Activated naive CD8-positive, alpha-beta T cell treated with anti-CD3 and anti-CD28 coated beads, Interleukin-2, amount 10 ng/mL, durations not matched to agents 7 days and 5 days (primary cell): ENCODE measurements at regions not wholly inside any gene's neighbourhood (a gene's known extent, or its start where the extent isn't known, plus 50 kb on each side); places are given as distances from the start of the nearest gene placed in this dataset.

Source experiments
- ATAC-seq: fragments of 150-1000 bp; cut with Tn5 transposase; one replicate; pipeline ENCODE4 v1.10.0; 2021; ENCODE audit warnings: low read depth, moderate library complexity
- POLR2A ChIA-PET: fragments of 350-600 bp; sonication (Branson Sonifier 250); formaldehyde crosslinking; loops from one replicate; lab custom pipeline; 2021; ENCODE audit warnings: antibody characterized with exemption; lab: Charles Lee
- DNase-seq: peaks from one replicate; pipeline ENCODE4 v3.0.0; 2021
- H3K27ac Mint-ChIP-seq: one replicate; pipeline ENCODE4 v1.8.0; 2022; ENCODE audit warnings: mild to moderate bottlenecking, mixed read lengths
- H3K27me3 Mint-ChIP-seq: one replicate; pipeline ENCODE4 v1.8.0; 2022; ENCODE audit warnings: mild to moderate bottlenecking, moderate library complexity, mixed read lengths
- H3K36me3 Mint-ChIP-seq: one replicate; pipeline ENCODE4 v1.8.0; 2021; ENCODE audit warnings: mild to moderate bottlenecking, mixed read lengths
- H3K4me1 Mint-ChIP-seq: one replicate; pipeline ENCODE4 v1.8.0; 2021; ENCODE audit warnings: mixed read lengths
- H3K4me3 Mint-ChIP-seq: one replicate; pipeline ENCODE4 v1.8.0; 2022; ENCODE audit warnings: mild to moderate bottlenecking, moderate library complexity, mixed read lengths
- H3K9me3 Mint-ChIP-seq: one replicate; pipeline ENCODE4 v1.8.0; 2021; ENCODE audit warnings: mixed read lengths

GRCh38 chr15:69963385-69963784 lies 134.3 kb downstream of the TLE3 start:
- DNase-seq (no peak), ATAC-seq (no peak)
- Mint-ChIP-seq H3K9me3 (peaks cover 3% of the 10 kb centered on the region), H3K4me1 (no peaks in the 10 kb centered on the region), H3K4me3 (no peak overlapping the region), H3K27me3 (peaks cover 26% of the 10 kb centered on the region), H3K27ac (no peak overlapping the region), H3K36me3 (no peaks in the 10 kb centered on the region)
- POLR2A ChIA-PET: no interaction called here

DNA sequence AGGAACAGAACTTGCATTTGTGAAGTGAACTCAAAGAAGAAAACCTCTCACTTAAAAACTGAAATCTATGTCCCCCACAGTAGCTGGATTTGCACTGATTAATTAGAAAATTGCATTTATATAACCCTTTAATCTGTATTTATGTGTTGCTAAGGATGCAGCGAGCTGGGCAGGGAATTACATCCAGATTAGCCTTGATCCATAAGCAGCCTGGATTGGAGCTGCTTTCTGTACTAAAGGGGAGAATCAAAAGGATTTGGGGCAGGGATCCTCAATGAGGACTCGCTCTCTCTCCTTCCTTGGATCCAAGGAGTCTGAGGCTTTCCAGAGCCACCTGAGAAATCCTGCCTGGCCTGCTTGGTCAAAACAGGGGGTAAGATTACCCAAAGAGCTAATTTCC lies 125.9 kb downstream of the TLE3 start:
- Mint-ChIP-seq H3K27me3 (peaks cover 23% of the 10 kb centered on the region), H3K4me1 (peaks cover 2% of the 10 kb centered on the region), H3K36me3 (no peaks in the 10 kb centered on the region), H3K4me3 (no peak overlapping the region), H3K27ac (no peak overlapping the region), H3K9me3 (peaks cover 1% of the 10 kb centered on the region)
- ATAC-seq (no peak), DNase-seq (no peak)
- POLR2A ChIA-PET: no interaction called here

GRCh38 chr15:69972436-69972835 lies 125.3 kb downstream of the TLE3 start:
- peaks cover 2% of the 10 kb centered on the region for H3K4me1 Mint-ChIP-seq
- H3K4me3 Mint-ChIP-seq: no peak overlapping the region
- peaks cover 1% of the 10 kb centered on the region for H3K9me3 Mint-ChIP-seq
- H3K36me3 Mint-ChIP-seq: no peaks in the 10 kb centered on the region
- DNase-seq (no peak), ATAC-seq (no peak)
- no peak overlapping the region for H3K27ac Mint-ChIP-seq
- peaks cover 23% of the 10 kb centered on the region for H3K27me3 Mint-ChIP-seq
- POLR2A ChIA-PET: no interaction called here

DNA sequence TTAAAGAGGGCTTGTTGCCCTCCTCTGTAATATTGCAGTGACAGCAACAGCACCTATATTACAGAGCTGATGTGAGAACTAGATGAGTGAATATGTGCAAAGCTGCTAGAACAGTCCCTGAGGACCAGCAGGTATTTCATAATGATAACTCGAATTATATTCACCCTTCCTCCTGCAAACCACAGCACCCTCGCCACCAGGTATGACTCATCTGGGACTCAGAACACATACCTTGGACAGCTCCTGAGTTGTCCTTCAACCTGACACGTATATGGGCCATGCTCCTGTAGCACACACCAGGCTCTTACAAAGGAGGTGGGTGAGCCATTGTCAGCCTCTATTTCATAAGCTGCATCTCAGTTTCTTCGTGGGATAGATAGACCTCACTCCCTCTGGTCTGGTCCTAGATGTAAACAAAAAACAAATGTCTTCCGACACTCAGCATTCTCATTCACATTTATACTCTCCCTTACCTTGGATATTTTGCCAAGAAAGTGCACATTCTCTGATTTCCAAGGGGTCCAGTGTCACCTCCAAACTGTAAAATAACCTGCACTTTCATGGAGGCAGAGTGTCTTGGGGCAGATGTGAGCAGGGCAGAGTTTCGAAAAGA lies 124.5 kb downstream of the TLE3 start:
- Mint-ChIP-seq H3K36me3 (no peaks in the 10 kb centered on the region), H3K27ac (no peak overlapping the region), H3K27me3 (peaks cover 22% of the 10 kb centered on the region), H3K9me3 (peaks cover 1% of the 10 kb centered on the region), H3K4me1 (peaks cover 2% of the 10 kb centered on the region), H3K4me3 (no peak overlapping the region)
- POLR2A ChIA-PET: no interaction called here
- peak; percentile 73 for ATAC-seq
- DNase-seq: no peak

- POLR2A ChIA-PET: no interaction called here
These were observed 123.8 kb downstream of the TLE3 start for GRCh38 chr15:69973880-69974279.

DNA sequence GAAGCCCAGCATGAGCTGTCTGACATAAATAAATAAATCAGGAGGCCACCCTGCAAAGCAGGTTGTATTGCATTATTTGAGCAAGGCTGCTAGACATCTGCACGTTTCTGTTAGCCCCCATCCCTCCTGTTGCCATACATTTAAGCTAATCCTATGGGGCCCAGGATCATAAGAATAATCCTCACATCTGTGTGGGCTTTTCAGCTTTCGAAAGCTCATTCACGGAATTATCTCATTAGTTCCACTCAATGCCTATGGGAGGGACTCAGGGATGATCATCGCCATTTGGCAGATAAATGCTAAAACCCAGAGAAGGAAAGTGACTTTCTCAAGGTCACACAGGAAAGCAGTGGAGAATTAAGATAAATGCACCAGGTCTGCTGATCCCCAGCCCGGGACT lies 123.4 kb downstream of the TLE3 start:
- no peaks in the 10 kb centered on the region for H3K36me3 Mint-ChIP-seq
- ATAC-seq (no peak), DNase-seq (no peak)
- no peak overlapping the region for H3K27ac Mint-ChIP-seq
- H3K4me3 Mint-ChIP-seq: no peak overlapping the region
- H3K27me3 Mint-ChIP-seq: peaks cover 22% of the 10 kb centered on the region
- peaks cover 1% of the 10 kb centered on the region for H3K9me3 Mint-ChIP-seq
- POLR2A ChIA-PET: no interaction called here
- H3K4me1 Mint-ChIP-seq: peaks cover 2% of the 10 kb centered on the region

More at GRCh38 chr15:69973880-69974279, 123.8 kb downstream of the TLE3 start:
- Mint-ChIP-seq H3K27ac (no peak overlapping the region), H3K36me3 (no peaks in the 10 kb centered on the region), H3K27me3 (peaks cover 22% of the 10 kb centered on the region), H3K4me3 (no peak overlapping the region), H3K4me1 (peaks cover 2% of the 10 kb centered on the region), H3K9me3 (peaks cover 1% of the 10 kb centered on the region)
- no peak for ATAC-seq
- no peak for DNase-seq

- H3K36me3 Mint-ChIP-seq: no peaks in the 10 kb centered on the region
- ATAC-seq: peak; percentile 60
- peaks cover 2% of the 10 kb centered on the region for H3K4me1 Mint-ChIP-seq
- DNase-seq: peak; percentile 42
- no peak overlapping the region for H3K27ac Mint-ChIP-seq
- H3K4me3 Mint-ChIP-seq: no peak overlapping the region
- H3K27me3 Mint-ChIP-seq: peaks cover 27% of the 10 kb centered on the region
- peaks cover 1% of the 10 kb centered on the region for H3K9me3 Mint-ChIP-seq
- POLR2A ChIA-PET: no interaction called here
These were observed 121.2 kb downstream of the TLE3 start for GRCh38 chr15:69976366-69976994.

GRCh38 chr15:69978603-69979002 lies 119.1 kb downstream of the TLE3 start:
- POLR2A ChIA-PET: no interaction called here
- no peak overlapping the region for H3K4me3 Mint-ChIP-seq
- no peak for ATAC-seq
- H3K27ac Mint-ChIP-seq: no peak overlapping the region
- H3K4me1 Mint-ChIP-seq: no peaks in the 10 kb centered on the region
- no peaks in the 10 kb centered on the region for H3K36me3 Mint-ChIP-seq
- no peak for DNase-seq
- peaks cover 1% of the 10 kb centered on the region for H3K9me3 Mint-ChIP-seq
- peaks cover 29% of the 10 kb centered on the region for H3K27me3 Mint-ChIP-seq

DNA sequence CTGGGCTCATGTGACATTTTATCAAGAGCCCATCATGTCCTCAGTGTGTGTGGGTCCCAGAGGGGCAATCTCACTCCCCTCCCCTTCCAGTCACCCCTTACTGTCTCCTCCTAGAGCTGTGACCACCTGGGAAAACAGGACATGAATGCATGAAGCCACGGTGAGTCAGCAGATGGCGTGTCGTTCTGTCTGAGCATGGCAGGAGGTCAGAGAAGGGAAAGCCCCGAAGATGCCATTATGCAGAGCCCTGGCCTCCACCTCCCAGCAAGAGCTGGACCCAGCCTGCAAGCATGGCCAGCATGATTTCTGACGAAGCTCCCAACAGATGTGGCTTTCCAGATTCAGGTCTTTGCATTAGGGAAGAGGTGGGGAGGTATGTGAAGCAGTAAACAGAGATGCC lies 118.5 kb downstream of the TLE3 start:
- no peaks in the 10 kb centered on the region for H3K36me3 Mint-ChIP-seq
- peaks cover 27% of the 10 kb centered on the region for H3K27me3 Mint-ChIP-seq
- H3K27ac Mint-ChIP-seq: no peak overlapping the region
- DNase-seq (no peak), ATAC-seq (no peak)
- H3K9me3 Mint-ChIP-seq: no peaks in the 10 kb centered on the region
- no peaks in the 10 kb centered on the region for H3K4me1 Mint-ChIP-seq
- no peak overlapping the region for H3K4me3 Mint-ChIP-seq
- POLR2A ChIA-PET: no interaction called here

DNA sequence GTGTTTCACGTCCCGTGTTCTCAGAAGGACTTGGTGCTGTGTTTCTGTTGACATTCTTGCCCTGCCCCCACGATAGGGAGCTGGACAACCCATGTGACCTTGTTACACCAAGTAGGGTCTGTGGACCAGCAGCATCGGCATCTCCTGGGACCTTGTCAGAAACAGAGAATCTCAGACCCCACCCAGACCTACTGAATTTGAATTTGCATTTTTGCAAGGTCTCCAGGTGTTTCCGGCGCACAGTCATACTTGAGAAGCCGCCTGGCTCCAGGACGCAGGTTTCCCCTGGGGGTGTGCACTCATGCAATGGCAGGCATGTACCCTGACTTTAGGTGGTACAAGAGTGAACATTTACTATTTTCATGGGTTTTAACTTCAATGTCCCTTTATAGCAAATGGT lies 117.9 kb downstream of the TLE3 start:
- no peaks in the 10 kb centered on the region for H3K36me3 Mint-ChIP-seq
- no peaks in the 10 kb centered on the region for H3K9me3 Mint-ChIP-seq
- no peak overlapping the region for H3K27ac Mint-ChIP-seq
- ATAC-seq: no peak
- POLR2A ChIA-PET: no interaction called here
- H3K4me1 Mint-ChIP-seq: no peaks in the 10 kb centered on the region
- H3K4me3 Mint-ChIP-seq: no peak overlapping the region
- H3K27me3 Mint-ChIP-seq: peaks cover 29% of the 10 kb centered on the region
- no peak for DNase-seq

GRCh38 chr15:69980341-69981059 lies 117.2 kb downstream of the TLE3 start:
- H3K9me3 Mint-ChIP-seq: no peaks in the 10 kb centered on the region
- no peaks in the 10 kb centered on the region for H3K4me1 Mint-ChIP-seq
- peaks cover 32% of the 10 kb centered on the region for H3K27me3 Mint-ChIP-seq
- POLR2A ChIA-PET: no interaction called here
- H3K27ac Mint-ChIP-seq: no peak overlapping the region
- H3K4me3 Mint-ChIP-seq: no peak overlapping the region
- DNase-seq (no peak), ATAC-seq (no peak)
- no peaks in the 10 kb centered on the region for H3K36me3 Mint-ChIP-seq

DNA sequence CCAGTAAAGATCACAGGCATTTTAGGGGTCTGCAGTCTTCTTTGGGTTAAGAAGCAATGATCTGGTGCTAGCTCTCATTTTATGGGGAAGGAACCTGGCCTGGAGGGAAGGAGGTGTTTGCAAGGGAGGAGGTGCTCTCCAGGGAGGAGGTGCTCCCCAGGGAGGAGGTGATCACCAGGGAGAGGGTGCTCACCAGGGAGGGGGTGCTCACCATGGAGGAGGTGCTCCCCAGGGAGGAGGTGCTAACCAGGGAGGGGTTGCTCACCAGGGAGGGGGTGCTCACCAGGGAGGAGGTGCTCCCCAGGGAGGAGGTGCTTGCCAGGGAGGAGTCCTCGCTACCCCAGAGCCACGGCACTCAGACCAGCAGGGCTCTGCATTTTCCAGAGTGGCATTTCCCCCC lies 115.7 kb downstream of the TLE3 start:
- no peak overlapping the region for H3K4me3 Mint-ChIP-seq
- peaks cover 40% of the 10 kb centered on the region for H3K27me3 Mint-ChIP-seq
- DNase-seq: no peak
- POLR2A ChIA-PET: no interaction called here
- no peaks in the 10 kb centered on the region for H3K36me3 Mint-ChIP-seq
- no peaks in the 10 kb centered on the region for H3K9me3 Mint-ChIP-seq
- no peaks in the 10 kb centered on the region for H3K4me1 Mint-ChIP-seq
- no peak for ATAC-seq
- H3K27ac Mint-ChIP-seq: no peak overlapping the region

DNA sequence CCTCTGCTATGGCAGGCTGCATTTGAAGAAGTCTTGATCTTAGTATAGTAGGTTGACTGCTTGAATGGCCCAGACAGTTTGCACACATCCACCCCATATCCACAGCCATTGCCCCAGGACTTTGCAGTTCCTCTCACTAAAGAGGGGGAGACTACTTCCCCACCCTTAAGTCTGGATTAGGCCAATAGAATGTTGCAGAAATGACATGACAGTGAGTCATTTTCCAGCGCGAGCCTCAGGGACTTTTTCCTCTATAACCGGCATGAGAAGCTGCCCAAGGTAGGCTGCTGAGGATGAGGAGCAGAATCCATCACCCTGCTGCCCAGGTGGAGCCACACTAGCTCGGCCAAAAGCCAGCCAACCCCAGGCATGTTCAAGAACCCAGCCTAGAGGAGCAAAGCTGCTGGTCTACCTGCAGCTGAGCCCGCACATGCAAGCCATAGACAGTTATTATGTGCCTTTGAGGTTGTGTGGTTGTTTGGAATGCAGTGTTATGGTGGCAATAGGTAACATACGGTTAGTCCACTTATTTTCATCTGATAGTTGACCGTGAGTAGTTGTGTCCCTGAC lies 113.9 kb downstream of the TLE3 start:
- POLR2A ChIA-PET: no interaction called here
- H3K4me3 Mint-ChIP-seq: no peak overlapping the region
- H3K9me3 Mint-ChIP-seq: no peaks in the 10 kb centered on the region
- ATAC-seq (no peak), DNase-seq (no peak)
- H3K27me3 Mint-ChIP-seq: peaks cover 35% of the 10 kb centered on the region
- H3K27ac Mint-ChIP-seq: no peak overlapping the region
- no peaks in the 10 kb centered on the region for H3K36me3 Mint-ChIP-seq
- H3K4me1 Mint-ChIP-seq: no peaks in the 10 kb centered on the region
